ENCODE measurements at regions not wholly inside any gene's neighbourhood (a gene's known extent, or its start where the extent isn't known, plus 50 kb on each side); places are given as distances from the start of the nearest gene placed in this dataset.

- TF ChIP-seq, protein P1, sequence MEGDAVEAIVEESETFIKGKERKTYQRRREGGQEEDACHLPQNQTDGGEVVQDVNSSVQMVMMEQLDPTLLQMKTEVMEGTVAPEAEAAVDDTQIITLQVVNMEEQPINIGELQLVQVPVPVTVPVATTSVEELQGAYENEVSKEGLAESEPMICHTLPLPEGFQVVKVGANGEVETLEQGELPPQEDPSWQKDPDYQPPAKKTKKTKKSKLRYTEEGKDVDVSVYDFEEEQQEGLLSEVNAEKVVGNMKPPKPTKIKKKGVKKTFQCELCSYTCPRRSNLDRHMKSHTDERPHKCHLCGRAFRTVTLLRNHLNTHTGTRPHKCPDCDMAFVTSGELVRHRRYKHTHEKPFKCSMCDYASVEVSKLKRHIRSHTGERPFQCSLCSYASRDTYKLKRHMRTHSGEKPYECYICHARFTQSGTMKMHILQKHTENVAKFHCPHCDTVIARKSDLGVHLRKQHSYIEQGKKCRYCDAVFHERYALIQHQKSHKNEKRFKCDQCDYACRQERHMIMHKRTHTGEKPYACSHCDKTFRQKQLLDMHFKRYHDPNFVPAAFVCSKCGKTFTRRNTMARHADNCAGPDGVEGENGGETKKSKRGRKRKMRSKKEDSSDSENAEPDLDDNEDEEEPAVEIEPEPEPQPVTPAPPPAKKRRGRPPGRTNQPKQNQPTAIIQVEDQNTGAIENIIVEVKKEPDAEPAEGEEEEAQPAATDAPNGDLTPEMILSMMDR (conservative IDR thresholded peaks at IDR 0.05), result no peak
- TF ChIP-seq ZFX (IDR thresholded peaks at IDR 0.05), result no peak
These were observed 549.5 kb upstream of the OLFM3 start for GRCh38 chr1:102546251-102546650.

All from C4-2B (cell line).